ENCODE measurements at regions not wholly inside any gene's neighbourhood (a gene's known extent, or its start where the extent isn't known, plus 50 kb on each side); places are given as distances from the start of the nearest gene placed in this dataset.
A peak's percentile ranks its signal among the peaks of the same experiment; 100 is the strongest.
"Not testable (repeated sequence)": the region's sequence is repeated elsewhere in the genome, so short reads cannot be mapped to it uniquely, and the experiment has no call there.

GRCh38 chr1:244150665-244151064 lies 99.6 kb downstream of the ZBTB18 start:
- no peaks in the 10 kb centered on the region for H3K9me3 ChIP-seq
- H3K4me3 ChIP-seq, result no peak overlapping the region
- no peak for ATAC-seq
- H3K36me3 ChIP-seq, result no peaks in the 10 kb centered on the region
- TF ChIP-seq EP300 (IDR thresholded peaks at IDR 0.05), result no peak
- no peak for TF ChIP-seq POLR2A (IDR thresholded peaks at IDR 0.05)
- TF ChIP-seq POLR2AphosphoS5 (IDR thresholded peaks at IDR 0.05), result no peak
- no peak for TF ChIP-seq CTCF (IDR thresholded peaks at IDR 0.05)
- H3K27ac ChIP-seq, result no peak overlapping the region
- H3K27me3 ChIP-seq, result no peaks in the 10 kb centered on the region
- peaks cover 0 to 10% (median 0%) of the 10 kb centered on the region in 3 donors for H3K4me1 ChIP-seq
- WGBS, 2 donors (ENCODE audit: low coverage in 1 of 2), result 73 to 80% methylated on average over 2 to 4 of the region's 4 CpGs

- Histone ChIP-seq H3K36me3 (no peaks in the 10 kb centered on the region), H3K4me3 (no peak overlapping the region), H3K4me1 (peaks cover 0 to 10% (median 0%) of the 10 kb centered on the region in 3 donors), H3K27ac (no peak overlapping the region), H3K9me3 (no peaks in the 10 kb centered on the region), H3K27me3 (no peaks in the 10 kb centered on the region)
- no peak for TF ChIP-seq POLR2AphosphoS5 (IDR thresholded peaks at IDR 0.05)
- TF ChIP-seq POLR2A (IDR thresholded peaks at IDR 0.05), result no peak
- no peak for TF ChIP-seq CTCF (IDR thresholded peaks at IDR 0.05)
- no peak for TF ChIP-seq EP300 (IDR thresholded peaks at IDR 0.05)
- no peak for ATAC-seq
- WGBS, 2 donors (ENCODE audit: low coverage in 1 of 2), result 79 to 84% methylated on average over 3 to 4 of the region's 4 CpGs
Observed at GRCh38 chr1:244151537-244151936, 100.5 kb downstream of the ZBTB18 start.

GRCh38 chr1:244154508-244154871 lies 103.4 kb downstream of the ZBTB18 start:
- no peak for ATAC-seq
- no peaks in the 10 kb centered on the region for H3K9me3 ChIP-seq
- 23 to 35% methylated on average over 4 to 5 of the region's 5 CpGs for WGBS, 2 donors (ENCODE audit: low coverage in 1 of 2)
- no peak overlapping the region for H3K4me3 ChIP-seq
- peak overlapping the region in 1 of 4 donors; percentile 72 for H3K27ac ChIP-seq
- H3K27me3 ChIP-seq, result no peaks in the 10 kb centered on the region
- no peaks in the 10 kb centered on the region for H3K36me3 ChIP-seq
- peaks cover 0 to 10% (median 0%) of the 10 kb centered on the region in 3 donors for H3K4me1 ChIP-seq
- TF ChIP-seq CTCF (IDR thresholded peaks at IDR 0.05) (no peak), POLR2A (IDR thresholded peaks at IDR 0.05) (no peak), EP300 (IDR thresholded peaks at IDR 0.05) (no peak), POLR2AphosphoS5 (IDR thresholded peaks at IDR 0.05) (no peak)

- no peak overlapping the region for H3K4me3 ChIP-seq
- H3K27me3 ChIP-seq, result no peaks in the 10 kb centered on the region
- peak overlapping the region in 3 of 4 donors; percentile 40 to 72 (median 46) for H3K27ac ChIP-seq
- peaks cover 0 to 10% (median 0%) of the 10 kb centered on the region in 3 donors for H3K4me1 ChIP-seq
- no peaks in the 10 kb centered on the region for H3K9me3 ChIP-seq
- ATAC-seq, result peak; percentile 48
- TF ChIP-seq POLR2AphosphoS5 (IDR thresholded peaks at IDR 0.05) (no peak), CTCF (IDR thresholded peaks at IDR 0.05) (no peak), EP300 (IDR thresholded peaks at IDR 0.05) (no peak), POLR2A (IDR thresholded peaks at IDR 0.05) (no peak)
- H3K36me3 ChIP-seq, result no peaks in the 10 kb centered on the region
- WGBS, 2 donors (ENCODE audit: low coverage in 1 of 2), result 55 to 74% methylated on average over 4 to 5 of the region's 21 CpGs
Observed at GRCh38 chr1:244154872-244155531, 103.9 kb downstream of the ZBTB18 start.

GRCh38 chr1:244155661-244156060 lies 104.6 kb downstream of the ZBTB18 start:
- no peak overlapping the region for H3K4me3 ChIP-seq
- peaks cover 0 to 10% (median 0%) of the 10 kb centered on the region in 3 donors for H3K4me1 ChIP-seq
- H3K27ac ChIP-seq, result peak overlapping the region in 1 of 4 donors; percentile 72
- no peak for ATAC-seq
- H3K36me3 ChIP-seq, result no peaks in the 10 kb centered on the region
- WGBS, 2 donors (ENCODE audit: low coverage in 1 of 2), result 72 to 100% methylated on average over 3 to 11 of the region's 11 CpGs
- no peaks in the 10 kb centered on the region for H3K9me3 ChIP-seq
- TF ChIP-seq EP300 (IDR thresholded peaks at IDR 0.05) (no peak), CTCF (IDR thresholded peaks at IDR 0.05) (no peak), POLR2AphosphoS5 (IDR thresholded peaks at IDR 0.05) (no peak), POLR2A (IDR thresholded peaks at IDR 0.05) (no peak)
- no peaks in the 10 kb centered on the region for H3K27me3 ChIP-seq

GRCh38 chr1:244156617-244157016 lies 105.5 kb downstream of the ZBTB18 start:
- H3K4me3 ChIP-seq, H3K27me3 ChIP-seq, ATAC-seq, H3K36me3 ChIP-seq, H3K27ac ChIP-seq, H3K9me3 ChIP-seq: not testable (repeated sequence)
- peaks cover 0 to 10% (median 0%) of the 10 kb centered on the region in 3 donors for H3K4me1 ChIP-seq
